22Rv1 (cell line): ENCODE measurements at regions not wholly inside any gene's neighbourhood (a gene's known extent, or its start where the extent isn't known, plus 50 kb on each side); places are given as distances from the start of the nearest gene placed in this dataset.

Experiments
- CTCF ChIP-seq: fragments of 450-650 bp; IDR thresholded peaks from 2 replicates; pipeline ENCODE4 v1.5.1; 2017; ENCODE audit warnings: mild to moderate bottlenecking
- ZFX ChIP-seq: fragments of 450-650 bp; IDR thresholded peaks from 2 replicates; pipeline ENCODE4 v1.6.1; 2017; ENCODE audit warnings: antibody characterized with exemption, borderline replicate concordance

- no peak for TF ChIP-seq CTCF
- TF ChIP-seq ZFX = no peak
Observed at GRCh38 chr12:114964841-114965240, 280.9 kb upstream of the TBX3 start.
